ENCODE measurements at regions not wholly inside any gene's neighbourhood (a gene's known extent, or its start where the extent isn't known, plus 50 kb on each side); places are given as distances from the start of the nearest gene placed in this dataset.
A peak's percentile ranks its signal among the peaks of the same experiment; 100 is the strongest.

- POLR2A ChIA-PET (ENCODE audit: partially characterized antibody), result no interaction called here
- CTCF ChIA-PET (ENCODE audit: partially characterized antibody), result interaction anchor here (0.5 to 1.2 kb wide), 6 partner anchors 13 to 566 kb away, joined by 3 to 4 read pairs (median 3); no protein-coding TSS in a partner anchor
- no peak overlapping the region for H2AFZ ChIP-seq (ENCODE audit: low read length)
These were observed 124.4 kb downstream of the PLK2 start for GRCh38 chr5:58335518-58335917.

More at GRCh38 chr5:58335518-58335917, 124.4 kb downstream of the PLK2 start:
- no peak overlapping the region for H3K4ac ChIP-seq (replicated peaks; ENCODE audit: insufficient read length, low read depth, low read length)
- no peak overlapping the region for H2BK5ac ChIP-seq (ENCODE audit: low read depth, low read length)
- TF ChIP-seq BCL11A (IDR thresholded peaks at IDR 0.05; ENCODE audit: low read depth in 2 of 2, low read length in 2 of 2), result no peak
- TF ChIP-seq BACH1 (IDR thresholded peaks at IDR 0.05; ENCODE audit: low read length), result peak; percentile 74
- TF ChIP-seq RAD21 (IDR thresholded peaks at IDR 0.05 in 1 of 2, conservative IDR thresholded peaks at IDR 0.05 in 1 of 2; ENCODE audit: low read depth in 2 of 2, low read length in 2 of 2), result peak; percentile 14 to 31; a peak in 2 of 4 replicates
- TF ChIP-seq CTCF (IDR thresholded peaks at IDR 0.05; ENCODE audit: control extremely low read depth in 1 of 3, insufficient read depth in 1 of 3, low read depth in 1 of 3, low read length in 3 of 3), result peak in 1 of 3 experiments; percentile 32; a peak in 1 of 4 replicates
- TF ChIP-seq GTF2F1 (IDR thresholded peaks at IDR 0.05; ENCODE audit: borderline replicate concordance, low read depth, low read length), result no peak
- no peak overlapping the region for H4K8ac ChIP-seq (ENCODE audit: extremely low read depth, insufficient read depth, low read length)
- H3K4me1 ChIP-seq (replicated peaks in 1 of 4; ENCODE audit: control insufficient read depth in 3 of 4, insufficient read depth in 4 of 4, low read length in 3 of 4), result no peaks in the 10 kb centered on the region
- H3K4me3 ChIP-seq (ENCODE audit: extremely low read depth in 1 of 4, insufficient read depth in 2 of 4, low read depth in 3 of 4, low read length in 4 of 4), result no peak overlapping the region
- H3K79me1 ChIP-seq (ENCODE audit: low read depth, low read length), result no peaks in the 10 kb centered on the region
- no peak overlapping the region for H2BK15ac ChIP-seq (ENCODE audit: low read length)
- no peak overlapping the region for H2AK5ac ChIP-seq (ENCODE audit: low read depth, low read length)
- no peaks in the 10 kb centered on the region for H3K36me3 ChIP-seq (ENCODE audit: control insufficient read depth in 2 of 4, insufficient read depth in 4 of 4, low read length in 3 of 4)
- H3K23me2 ChIP-seq (ENCODE audit: low read depth, low read length), result no peaks in the 10 kb centered on the region
- no peak for DNase-seq (ENCODE audit: low read depth in 1 of 2, low spot score in 2 of 2)
- no peaks in the 10 kb centered on the region for H3K27me3 ChIP-seq (replicated peaks in 1 of 4; ENCODE audit: control insufficient read depth in 3 of 4, extremely low read depth in 1 of 4, insufficient read depth in 3 of 4, low read length in 3 of 4)
- H4K91ac ChIP-seq (replicated peaks; ENCODE audit: insufficient read length, low read length), result no peak overlapping the region
- no peak overlapping the region for H3K9ac ChIP-seq (replicated peaks in 1 of 4; ENCODE audit: extremely low read depth in 1 of 4, low read depth in 3 of 4, low read length in 3 of 4)
- FAIRE-seq, result no peak
- no peaks in the 10 kb centered on the region for H4K20me1 ChIP-seq (replicated peaks in 1 of 2; ENCODE audit: control insufficient read depth in 1 of 2, insufficient read depth in 2 of 2, low read length in 2 of 2)
- H3K14ac ChIP-seq (ENCODE audit: insufficient read length), result no peak overlapping the region
- H2BK120ac ChIP-seq (replicated peaks; ENCODE audit: low read depth, low read length), result no peak overlapping the region
- no peak overlapping the region for H2BK20ac ChIP-seq (ENCODE audit: low read length)
- no peak overlapping the region for H2BK12ac ChIP-seq (ENCODE audit: low read depth, low read length)
- H3K4me2 ChIP-seq (ENCODE audit: insufficient read depth in 1 of 2, low read depth in 2 of 2, low read length in 2 of 2), result no peak overlapping the region
- no peak overlapping the region for H3K18ac ChIP-seq (ENCODE audit: extremely low read depth, low read length)
- no peak overlapping the region for H3K27ac ChIP-seq (ENCODE audit: low read depth, low read length)
- no peaks in the 10 kb centered on the region for H3K9me3 ChIP-seq (ENCODE audit: insufficient read depth in 2 of 2, low read depth in 1 of 2, low read length in 1 of 2)
- H3K56ac ChIP-seq (replicated peaks; ENCODE audit: insufficient read length, low read depth, low read length), result no peak overlapping the region
- H3K23ac ChIP-seq (ENCODE audit: insufficient read length), result no peak overlapping the region
- no peaks in the 10 kb centered on the region for H3K79me2 ChIP-seq (ENCODE audit: control insufficient read depth in 1 of 2, insufficient read depth in 2 of 2, low read length in 2 of 2)
- H4K5ac ChIP-seq (ENCODE audit: insufficient read length, low read depth, low read length), result no peak overlapping the region

Data from H1 (cell line).